IPS DF 4.7 (cell line): ENCODE measurements at regions not wholly inside any gene's neighbourhood (a gene's known extent, or its start where the extent isn't known, plus 50 kb on each side); places are given as distances from the start of the nearest gene placed in this dataset.

ENCODE experiments used
- DNase-seq: peaks from one replicate; pipeline ENCODE4 v3.0.0-alpha.2; 2013; ENCODE audit warnings: low spot score; ENCODE audit errors: extremely low read depth

- DNase-seq = no peak
Measured at GRCh38 chr6:48183811-48184605, 73.0 kb upstream of the PTCHD4 start.

- no peak for DNase-seq
Measured at GRCh38 chr6:48183178-48183577, 72.2 kb upstream of the PTCHD4 start.

- DNase-seq = no peak
Measured at GRCh38 chr6:48178700-48179099, 67.7 kb upstream of the PTCHD4 start.

- DNase-seq = no peak
Measured at GRCh38 chr6:48177786-48178185, 66.8 kb upstream of the PTCHD4 start.

GRCh38 chr6:48176645-48177308 is 65.8 kb upstream of the PTCHD4 start:
- DNase-seq = no peak

- no peak for DNase-seq
Measured at GRCh38 chr6:48169635-48170034, 58.6 kb upstream of the PTCHD4 start.
